Non-pigmented ciliary epithelial cell (primary cell): ENCODE measurements at regions not wholly inside any gene's neighbourhood (a gene's known extent, or its start where the extent isn't known, plus 50 kb on each side); places are given as distances from the start of the nearest gene placed in this dataset.
"Not testable (repeated sequence)": the region's sequence is repeated elsewhere in the genome, so short reads cannot be mapped to it uniquely, and the experiment has no call there.

Experiments used
- DNase-seq: peaks from one replicate; pipeline ENCODE4 v3.0.0-alpha.2; 2010; ENCODE audit warnings: low read depth

DNA sequence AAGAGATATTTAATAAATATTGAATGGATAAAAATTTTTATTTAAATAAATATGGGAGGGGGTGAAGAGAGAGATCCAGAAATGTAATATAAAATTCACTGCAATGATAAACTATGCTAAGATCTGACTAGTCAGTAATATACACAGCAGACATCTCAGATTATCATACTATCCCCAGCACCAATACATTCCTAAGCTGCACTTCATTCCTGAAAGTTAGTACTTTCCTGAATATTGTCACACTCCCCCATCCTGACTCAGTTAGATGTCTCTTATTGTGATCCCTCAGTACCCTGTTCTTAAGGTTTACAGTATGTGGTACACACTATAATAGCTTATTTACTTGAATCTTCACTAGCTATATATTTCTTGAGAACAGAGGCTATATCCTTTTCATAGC, 88.3 kb upstream of the KCNQ5 start:
- no peak for DNase-seq

GRCh38 chr6:72534236-72534635, 87.6 kb upstream of the KCNQ5 start:
- no peak for DNase-seq

DNA sequence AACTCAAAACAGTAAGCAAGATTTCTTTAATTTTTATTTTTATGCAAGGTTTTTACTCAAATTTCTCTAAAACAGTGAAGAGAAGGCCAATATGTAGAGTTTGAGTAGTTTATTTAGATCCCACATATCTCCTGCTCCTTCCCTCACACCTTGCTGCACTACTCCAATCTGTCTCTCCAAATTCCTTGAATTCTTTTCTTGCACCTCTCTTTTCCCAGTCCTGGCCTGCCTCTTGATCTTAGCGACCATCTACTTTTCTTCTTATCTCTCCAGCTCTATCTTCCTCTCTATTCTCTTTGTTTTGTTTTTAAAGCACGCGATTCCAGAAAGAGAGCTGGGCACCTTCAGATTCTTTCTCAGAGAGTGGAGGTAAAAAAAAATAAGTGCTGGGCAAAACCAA, 86.7 kb upstream of the KCNQ5 start:
- DNase-seq, result no peak

DNA sequence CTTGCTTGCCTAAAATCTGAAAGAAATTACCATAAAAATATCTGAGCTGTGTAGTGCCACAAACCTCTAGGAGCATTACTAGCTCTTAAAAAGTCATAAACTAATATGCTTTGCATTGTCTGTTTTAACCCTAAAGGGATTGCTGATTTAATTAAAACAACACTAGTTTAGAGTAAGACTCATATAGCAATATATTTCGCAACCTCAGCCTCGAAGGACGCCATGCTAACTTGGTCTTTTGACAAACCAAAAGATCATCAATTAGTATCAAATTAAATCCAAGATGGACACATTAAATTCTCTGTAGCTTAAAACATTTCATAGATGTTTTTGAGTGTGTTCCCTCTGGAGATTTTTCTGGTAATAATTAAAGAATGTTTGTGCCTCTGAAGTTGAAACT, 74.8 kb upstream of the KCNQ5 start:
- no peak for DNase-seq

DNA sequence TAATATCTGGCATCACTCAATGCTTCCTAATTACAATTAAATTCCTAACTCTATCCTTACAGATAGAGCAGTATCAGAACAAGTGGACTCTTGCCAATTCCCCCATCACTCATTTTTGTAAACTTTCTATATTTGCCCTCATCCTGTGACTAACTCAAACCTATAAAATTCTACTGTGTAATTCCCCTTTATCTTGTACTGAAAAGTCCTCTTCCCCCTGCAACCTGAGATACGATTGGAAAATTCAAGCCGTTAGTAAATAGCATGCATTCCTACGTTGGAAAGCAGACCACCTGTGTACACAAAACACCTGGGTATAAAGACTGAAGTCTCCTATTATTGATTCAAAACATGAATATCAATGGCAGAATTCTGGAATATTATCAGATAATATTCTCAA, 70.4 kb upstream of the KCNQ5 start:
- DNase-seq, result no peak

DNA sequence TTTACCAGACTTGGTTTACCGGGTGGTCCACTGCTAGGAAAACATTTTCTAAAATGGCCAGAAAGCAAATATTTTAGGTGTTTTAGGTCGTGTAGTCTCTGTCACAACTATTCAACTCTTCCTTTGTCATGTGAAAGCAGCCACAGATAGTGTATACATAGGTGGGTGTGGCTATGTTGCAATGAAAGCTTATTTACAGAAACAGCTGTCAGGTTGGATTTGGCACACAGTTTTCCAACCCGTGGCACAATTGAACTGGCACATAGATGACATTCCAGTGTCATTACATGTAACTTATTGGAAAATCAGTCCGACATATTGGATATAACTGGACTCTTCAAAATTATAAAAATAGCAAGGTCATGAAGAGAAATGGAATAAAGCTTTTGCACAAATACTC, 68.9 kb upstream of the KCNQ5 start:
- DNase-seq, result no peak

- peak; percentile 84 for DNase-seq
Observed at GRCh38 chr6:72553531-72554511, 68.0 kb upstream of the KCNQ5 start.

- no peak for DNase-seq
Observed at GRCh38 chr6:72554761-72555221, 67.1 kb upstream of the KCNQ5 start.

GRCh38 chr6:72559067-72559466, 62.8 kb upstream of the KCNQ5 start:
- DNase-seq, result no peak

GRCh38 chr6:72559555-72559954, 62.3 kb upstream of the KCNQ5 start:
- DNase-seq, result no peak

- no peak for DNase-seq
Observed at GRCh38 chr6:72560721-72561593, 60.9 kb upstream of the KCNQ5 start.

GRCh38 chr6:72561629-72562028, 60.2 kb upstream of the KCNQ5 start:
- DNase-seq, result no peak

GRCh38 chr6:72564231-72564630, 57.6 kb upstream of the KCNQ5 start:
- DNase-seq, result no peak

DNA sequence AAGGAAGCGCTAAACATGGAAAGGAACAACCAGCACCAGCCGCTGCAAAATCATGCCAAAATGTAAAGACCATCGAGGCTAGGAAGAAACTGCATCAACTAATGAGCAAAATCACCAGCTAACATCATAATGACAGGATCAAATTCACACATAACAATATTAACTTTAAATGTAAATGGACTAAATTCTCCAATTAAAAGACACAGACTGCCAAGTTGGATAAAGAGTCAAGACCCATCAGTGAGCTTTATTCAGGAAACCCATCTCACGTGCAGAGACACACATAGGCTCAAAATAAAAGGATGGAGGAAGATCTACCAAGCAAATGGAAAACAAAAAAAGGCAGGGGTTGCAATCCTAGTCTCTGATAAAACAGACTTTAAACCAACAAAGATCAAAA, 49.9 kb upstream of the KCNQ5 start:
- DNase-seq, result not testable (repeated sequence)
